ENCODE measurements at regions not wholly inside any gene's neighbourhood (a gene's known extent, or its start where the extent isn't known, plus 50 kb on each side); places are given as distances from the start of the nearest gene placed in this dataset.

DNA sequence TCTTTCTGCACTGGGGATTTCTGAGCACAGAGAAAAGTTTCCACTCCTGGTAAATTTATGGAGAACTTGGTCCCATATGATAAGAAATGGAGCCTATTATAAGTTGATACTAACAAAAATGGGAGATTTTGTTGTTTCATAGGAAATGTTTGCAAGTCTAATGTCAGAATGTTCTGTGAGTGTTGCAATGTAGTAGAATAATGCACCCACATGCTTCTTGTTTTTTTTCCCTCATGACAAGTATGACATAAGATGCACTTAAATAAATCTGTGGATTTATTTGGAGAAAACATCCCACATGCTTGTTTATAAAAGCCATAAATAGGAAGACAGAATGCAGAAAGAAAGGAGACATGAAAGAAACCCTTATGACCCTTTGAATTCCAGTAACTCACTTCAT, 50.8 kb upstream of the KCNJ6 start:
- Mint-ChIP-seq H3K27ac (no peak overlapping the region), H3K4me3 (no peak overlapping the region), H3K27me3 (ENCODE audit: low read depth) (no peaks in the 10 kb centered on the region), H3K4me1 (ENCODE audit: low read depth) (no peaks in the 10 kb centered on the region), H3K36me3 (ENCODE audit: low read depth) (no peaks in the 10 kb centered on the region), H3K9me3 (no peaks in the 10 kb centered on the region)
- no peak for DNase-seq (ENCODE audit: low spot score)

DNA sequence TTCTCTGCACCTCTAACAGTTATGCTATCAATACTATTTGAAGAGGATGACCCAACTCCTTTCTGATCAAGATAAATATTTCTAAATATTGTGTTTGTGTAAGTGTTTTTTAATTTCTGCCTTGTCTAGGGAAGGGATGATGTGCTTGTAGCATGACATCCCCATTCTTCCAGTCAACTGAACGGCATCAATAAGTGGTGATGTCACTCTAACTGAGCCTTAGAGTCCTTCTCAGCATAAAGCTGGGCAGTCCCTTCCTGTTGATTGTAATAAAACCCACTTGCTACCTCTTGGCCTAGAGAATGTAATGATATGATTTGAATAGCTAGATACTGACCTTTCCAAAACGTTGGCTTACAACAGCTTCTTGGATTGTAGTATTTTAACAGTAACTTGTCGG, 52.5 kb upstream of the KCNJ6 start:
- H3K9me3 Mint-ChIP-seq: no peaks in the 10 kb centered on the region
- no peak overlapping the region for H3K4me3 Mint-ChIP-seq

DNA sequence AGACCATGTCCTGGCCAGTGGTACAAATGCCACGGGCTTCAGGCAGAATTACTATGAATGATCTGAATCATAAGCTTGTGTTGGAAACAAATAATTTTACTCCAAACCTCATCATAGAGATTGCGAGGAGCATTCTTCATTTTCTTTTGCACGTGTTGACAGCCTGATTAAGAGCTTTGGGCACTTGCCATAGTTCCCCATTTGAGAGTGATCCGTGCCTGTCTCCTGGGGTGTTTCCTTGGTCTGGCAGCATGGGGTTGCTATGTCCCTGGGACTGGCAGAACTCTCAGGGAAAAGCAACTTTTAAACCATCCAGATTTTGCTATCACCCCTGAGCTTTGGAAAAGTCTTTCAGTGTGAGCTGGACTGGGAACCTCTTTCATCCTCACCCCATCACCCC, 54.3 kb upstream of the KCNJ6 start:
- no peak overlapping the region for H3K4me3 Mint-ChIP-seq
- no peak for DNase-seq (ENCODE audit: low spot score)
- no peaks in the 10 kb centered on the region for H3K27me3 Mint-ChIP-seq (ENCODE audit: low read depth)
- H3K36me3 Mint-ChIP-seq (ENCODE audit: low read depth): no peaks in the 10 kb centered on the region
- no peaks in the 10 kb centered on the region for H3K4me1 Mint-ChIP-seq (ENCODE audit: low read depth)
- no peak overlapping the region for H3K27ac Mint-ChIP-seq
- H3K9me3 Mint-ChIP-seq: no peaks in the 10 kb centered on the region

More for the DNA sequence above, 52.5 kb upstream of the KCNJ6 start:
- no peaks in the 10 kb centered on the region for H3K36me3 Mint-ChIP-seq (ENCODE audit: low read depth)
- no peaks in the 10 kb centered on the region for H3K4me1 Mint-ChIP-seq (ENCODE audit: low read depth)
- H3K27ac Mint-ChIP-seq: no peak overlapping the region
- no peak for DNase-seq (ENCODE audit: low spot score)
- H3K27me3 Mint-ChIP-seq (ENCODE audit: low read depth): no peaks in the 10 kb centered on the region

DNA sequence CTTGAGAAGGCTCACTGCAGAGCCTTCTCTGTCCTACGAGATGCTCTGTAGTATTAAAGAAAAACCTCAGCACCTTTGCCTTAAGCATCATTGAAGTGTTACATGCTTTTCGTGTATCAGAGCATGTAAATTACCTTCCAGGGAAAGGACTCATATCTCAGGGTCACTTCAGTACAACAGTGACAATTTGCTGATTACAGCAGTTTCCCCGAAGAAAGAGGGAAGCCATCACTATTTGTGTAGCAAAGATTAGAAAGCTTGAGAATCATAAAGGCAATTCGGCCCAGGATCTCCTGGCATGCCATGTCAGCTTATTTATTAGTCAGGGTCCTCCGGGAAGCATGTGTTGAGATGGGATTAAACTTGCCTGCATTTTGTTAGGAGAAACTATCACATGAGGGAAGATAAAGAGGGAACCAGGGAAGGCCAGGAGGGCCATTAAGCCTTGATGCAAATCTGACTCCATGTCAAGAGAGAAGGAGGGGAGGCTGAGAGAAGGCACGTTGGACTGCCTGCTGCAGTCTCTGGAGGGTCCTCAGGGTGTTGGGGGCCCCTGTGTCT, 55.2 kb upstream of the KCNJ6 start:
- no peak overlapping the region for H3K27ac Mint-ChIP-seq
- no peak for DNase-seq (ENCODE audit: low spot score)
- H3K4me3 Mint-ChIP-seq: no peak overlapping the region
- H3K9me3 Mint-ChIP-seq: no peaks in the 10 kb centered on the region
- no peaks in the 10 kb centered on the region for H3K36me3 Mint-ChIP-seq (ENCODE audit: low read depth)
- no peaks in the 10 kb centered on the region for H3K27me3 Mint-ChIP-seq (ENCODE audit: low read depth)
- no peaks in the 10 kb centered on the region for H3K4me1 Mint-ChIP-seq (ENCODE audit: low read depth)

DNA sequence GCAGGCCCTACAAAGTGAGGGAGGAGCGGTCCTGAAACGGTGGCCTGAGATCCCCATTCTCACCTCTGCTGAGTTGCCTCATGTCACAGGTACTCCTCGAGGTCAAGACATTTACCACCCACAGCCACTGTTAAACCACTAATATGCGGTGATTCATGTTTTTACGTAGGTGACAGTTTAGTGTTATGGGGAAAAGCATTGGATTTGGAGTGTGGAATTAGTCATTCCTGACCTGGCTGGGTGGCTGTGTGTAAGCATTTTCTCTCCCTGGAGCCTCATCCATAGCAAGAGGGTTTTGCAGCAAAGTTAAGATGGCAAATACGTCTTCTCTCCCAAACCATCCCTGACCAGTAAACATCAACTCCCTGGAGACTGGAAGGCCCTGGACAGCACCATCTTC, 57.8 kb upstream of the KCNJ6 start:
- H3K9me3 Mint-ChIP-seq: no peaks in the 10 kb centered on the region
- H3K27ac Mint-ChIP-seq: no peak overlapping the region
- DNase-seq (ENCODE audit: low spot score): no peak
- no peaks in the 10 kb centered on the region for H3K4me1 Mint-ChIP-seq (ENCODE audit: low read depth)
- H3K36me3 Mint-ChIP-seq (ENCODE audit: low read depth): no peaks in the 10 kb centered on the region
- H3K27me3 Mint-ChIP-seq (ENCODE audit: low read depth): no peaks in the 10 kb centered on the region
- no peak overlapping the region for H3K4me3 Mint-ChIP-seq

DNA sequence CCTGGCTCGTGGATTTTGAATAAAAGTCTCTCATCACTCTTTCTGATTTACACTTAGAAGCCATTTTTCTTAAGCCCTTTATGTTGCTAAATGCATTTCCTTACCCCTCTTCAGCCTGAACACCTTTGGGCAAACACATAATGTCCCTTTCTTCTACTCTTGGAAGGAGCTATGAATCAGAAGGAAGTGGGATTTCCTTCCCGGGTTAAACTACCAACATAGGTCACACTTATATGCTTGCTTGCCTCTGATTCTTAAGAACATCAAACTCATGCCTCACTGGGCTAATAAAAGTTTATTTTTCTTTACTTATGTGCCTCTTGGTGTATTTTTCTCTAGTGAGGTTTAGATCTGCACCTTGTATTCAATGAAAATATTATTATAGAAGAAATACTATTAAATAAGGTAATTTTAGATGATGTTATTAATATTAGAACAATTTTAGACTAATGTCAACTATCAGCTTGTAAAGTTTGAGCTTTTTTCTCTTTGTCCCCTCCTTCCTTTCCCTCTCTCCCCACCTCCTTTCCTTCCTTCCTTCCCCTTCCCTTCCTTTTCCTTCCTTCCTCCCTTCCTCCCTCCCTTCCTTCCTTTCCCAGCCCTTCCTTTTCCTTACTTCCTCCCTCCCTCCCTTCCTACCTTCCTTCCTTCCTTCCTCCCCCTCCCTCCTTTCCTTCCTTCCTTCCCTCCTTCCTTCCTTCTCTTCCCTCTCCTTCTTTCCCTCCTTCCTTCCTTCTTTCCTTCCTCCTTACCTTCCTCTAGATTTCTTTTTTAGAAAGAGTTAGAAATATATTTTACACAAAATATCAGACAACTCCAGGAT, 66.5 kb upstream of the KCNJ6 start:
- Mint-ChIP-seq H3K27me3 (ENCODE audit: low read depth) (peaks cover 3% of the 10 kb centered on the region), H3K4me1 (ENCODE audit: low read depth) (no peaks in the 10 kb centered on the region), H3K4me3 (no peak overlapping the region)

DNA sequence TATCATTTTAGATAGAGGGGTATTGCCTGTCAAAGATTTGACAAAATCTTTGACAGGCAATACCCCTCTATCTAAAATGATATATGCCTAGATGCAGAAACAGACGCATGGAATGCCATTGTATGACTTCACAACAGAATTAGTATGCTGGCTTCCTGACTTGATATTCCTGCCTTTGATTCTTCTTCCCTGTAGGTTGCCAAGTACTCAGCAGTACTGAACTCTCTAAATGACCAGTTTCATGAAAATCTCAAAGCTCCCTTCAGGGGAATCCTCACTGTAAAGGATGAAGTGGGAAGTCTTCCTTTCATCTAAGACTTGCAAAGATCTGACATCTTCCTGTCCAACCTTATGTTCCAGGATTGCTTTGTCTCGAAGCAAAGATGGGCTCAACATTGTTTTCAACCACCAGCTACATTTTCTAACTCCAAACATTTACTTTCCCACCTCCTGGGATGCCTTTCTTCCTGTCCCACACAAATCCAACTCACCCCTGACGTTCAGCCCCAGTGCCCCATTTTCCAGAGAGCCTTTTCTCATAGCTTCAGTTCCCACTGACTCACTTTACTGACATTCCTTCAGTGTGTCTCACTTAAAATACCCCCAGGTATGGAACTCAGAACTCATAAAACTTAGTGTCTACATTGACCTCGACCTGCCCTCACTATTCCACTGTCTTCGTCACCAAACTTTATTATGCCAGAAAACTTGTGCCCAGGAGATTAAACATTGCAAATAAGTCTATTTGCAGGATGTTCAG, 67.3 kb upstream of the KCNJ6 start:
- H3K4me1 Mint-ChIP-seq (ENCODE audit: low read depth): no peaks in the 10 kb centered on the region
- H3K4me3 Mint-ChIP-seq: no peak overlapping the region
- no peaks in the 10 kb centered on the region for H3K36me3 Mint-ChIP-seq (ENCODE audit: low read depth)
- no peak overlapping the region for H3K27ac Mint-ChIP-seq
- no peaks in the 10 kb centered on the region for H3K9me3 Mint-ChIP-seq
- peaks cover 3% of the 10 kb centered on the region for H3K27me3 Mint-ChIP-seq (ENCODE audit: low read depth)
- no peak for DNase-seq (ENCODE audit: low spot score)

More for the DNA sequence above, 66.5 kb upstream of the KCNJ6 start:
- Mint-ChIP-seq H3K9me3 (no peaks in the 10 kb centered on the region), H3K27ac (no peak overlapping the region), H3K36me3 (ENCODE audit: low read depth) (no peaks in the 10 kb centered on the region)
- DNase-seq (ENCODE audit: low spot score): no peak

DNA sequence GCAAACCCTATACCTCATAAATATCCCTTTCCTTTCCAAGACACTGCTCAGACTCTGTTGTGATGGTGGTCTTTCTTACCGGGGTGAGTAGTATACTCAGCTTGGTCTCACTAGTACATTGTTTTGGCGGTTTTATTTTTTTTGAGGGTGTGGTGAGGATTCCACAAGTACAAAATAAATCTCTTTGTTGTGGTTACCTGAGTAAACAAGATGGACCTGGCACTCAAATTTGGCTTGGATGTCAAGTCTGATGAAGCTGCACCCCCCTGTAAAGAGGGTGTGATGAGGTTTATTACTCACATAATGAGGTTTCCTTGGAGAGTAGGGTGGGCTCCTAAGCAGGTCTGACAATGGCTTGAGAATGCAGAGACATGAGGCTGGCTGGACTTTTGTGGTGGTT, 68.2 kb upstream of the KCNJ6 start:
- H3K4me1 Mint-ChIP-seq (ENCODE audit: low read depth): no peaks in the 10 kb centered on the region
- peaks cover 3% of the 10 kb centered on the region for H3K27me3 Mint-ChIP-seq (ENCODE audit: low read depth)
- no peak overlapping the region for H3K27ac Mint-ChIP-seq
- no peaks in the 10 kb centered on the region for H3K36me3 Mint-ChIP-seq (ENCODE audit: low read depth)
- DNase-seq (ENCODE audit: low spot score): no peak
- H3K4me3 Mint-ChIP-seq: no peak overlapping the region
- H3K9me3 Mint-ChIP-seq: no peaks in the 10 kb centered on the region

DNA sequence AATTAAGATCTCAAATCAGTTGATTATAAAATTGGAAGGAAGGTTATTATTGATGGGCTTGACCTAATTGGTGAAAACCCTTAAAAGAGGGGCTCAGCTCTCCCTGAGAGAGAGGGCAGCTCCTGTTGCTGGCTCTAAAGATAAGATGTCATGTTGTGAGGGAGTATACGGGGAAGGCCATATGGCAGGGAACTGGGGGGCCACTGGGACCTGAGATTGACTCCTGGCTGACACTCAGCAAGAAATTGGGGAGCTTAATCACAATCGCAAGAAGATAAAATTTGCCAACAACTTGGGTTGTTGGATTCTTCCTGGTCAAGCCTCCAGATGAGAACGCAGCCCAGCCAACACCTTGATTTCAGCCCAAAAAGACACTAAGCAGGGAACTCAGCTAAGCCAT, 69.7 kb upstream of the KCNJ6 start:
- H3K4me3 Mint-ChIP-seq: no peak overlapping the region
- DNase-seq (ENCODE audit: low spot score): no peak
- H3K4me1 Mint-ChIP-seq (ENCODE audit: low read depth): no peaks in the 10 kb centered on the region
- no peaks in the 10 kb centered on the region for H3K36me3 Mint-ChIP-seq (ENCODE audit: low read depth)
- peaks cover 3% of the 10 kb centered on the region for H3K27me3 Mint-ChIP-seq (ENCODE audit: low read depth)
- H3K9me3 Mint-ChIP-seq: no peaks in the 10 kb centered on the region
- H3K27ac Mint-ChIP-seq: no peak overlapping the region

DNA sequence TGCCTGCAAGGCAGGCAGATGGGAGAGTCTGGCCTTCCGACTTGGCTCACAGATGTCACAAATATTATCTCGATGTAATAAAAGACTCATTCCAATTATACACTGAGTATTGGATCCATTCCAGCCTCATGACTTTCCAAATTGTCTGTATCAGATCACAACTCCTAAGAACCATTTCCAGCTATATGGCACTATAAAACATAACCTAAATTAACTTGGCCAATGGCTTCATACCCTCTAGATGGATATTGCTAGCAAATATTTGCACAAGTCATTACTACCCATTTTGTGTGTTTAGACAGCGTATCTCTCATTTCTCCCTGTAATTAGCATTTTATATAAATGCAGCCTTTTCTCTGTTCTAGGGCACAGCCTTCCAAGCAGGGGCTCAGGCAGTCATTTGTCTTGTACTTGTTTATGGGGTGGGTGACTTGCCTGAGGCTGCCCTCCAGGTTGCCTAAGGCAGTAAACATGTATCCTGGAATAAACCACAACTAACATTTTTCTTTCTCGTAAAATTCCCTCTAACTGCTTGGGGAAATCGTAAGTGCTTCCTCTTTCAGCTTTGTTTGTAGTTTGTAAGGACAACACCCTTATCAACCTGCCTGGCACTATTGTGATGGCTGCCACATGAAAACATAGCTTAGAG, 70.6 kb upstream of the KCNJ6 start:
- Mint-ChIP-seq H3K4me3 (no peak overlapping the region), H3K9me3 (no peaks in the 10 kb centered on the region), H3K36me3 (ENCODE audit: low read depth) (no peaks in the 10 kb centered on the region), H3K27ac (no peak overlapping the region), H3K27me3 (ENCODE audit: low read depth) (peaks cover 3% of the 10 kb centered on the region), H3K4me1 (ENCODE audit: low read depth) (no peaks in the 10 kb centered on the region)
- no peak for DNase-seq (ENCODE audit: low spot score)

DNA sequence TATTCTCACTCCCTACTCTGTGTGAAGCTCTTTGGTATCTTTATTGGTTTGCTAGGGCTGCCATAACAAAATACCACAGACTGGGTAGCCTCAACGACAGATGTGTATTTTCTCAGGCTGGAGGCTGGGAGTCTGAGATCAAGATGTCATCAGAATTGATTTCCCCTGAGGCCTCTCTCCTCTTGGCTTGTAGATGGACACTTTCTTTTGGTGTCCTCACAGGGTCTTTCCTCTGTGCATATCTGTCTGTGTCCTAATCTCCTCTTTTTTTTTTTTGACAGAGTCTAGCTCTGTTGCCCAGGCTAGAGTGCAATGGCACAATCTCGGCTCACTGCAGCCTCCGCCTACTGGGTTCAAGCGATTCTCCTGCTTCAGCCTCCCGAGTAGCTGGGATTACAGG, 71.4 kb upstream of the KCNJ6 start:
- Mint-ChIP-seq H3K4me3 (no peak overlapping the region), H3K4me1 (ENCODE audit: low read depth) (no peaks in the 10 kb centered on the region), H3K27ac (no peak overlapping the region), H3K9me3 (no peaks in the 10 kb centered on the region), H3K27me3 (ENCODE audit: low read depth) (peaks cover 3% of the 10 kb centered on the region), H3K36me3 (ENCODE audit: low read depth) (no peaks in the 10 kb centered on the region)
- no peak for DNase-seq (ENCODE audit: low spot score)

DNA sequence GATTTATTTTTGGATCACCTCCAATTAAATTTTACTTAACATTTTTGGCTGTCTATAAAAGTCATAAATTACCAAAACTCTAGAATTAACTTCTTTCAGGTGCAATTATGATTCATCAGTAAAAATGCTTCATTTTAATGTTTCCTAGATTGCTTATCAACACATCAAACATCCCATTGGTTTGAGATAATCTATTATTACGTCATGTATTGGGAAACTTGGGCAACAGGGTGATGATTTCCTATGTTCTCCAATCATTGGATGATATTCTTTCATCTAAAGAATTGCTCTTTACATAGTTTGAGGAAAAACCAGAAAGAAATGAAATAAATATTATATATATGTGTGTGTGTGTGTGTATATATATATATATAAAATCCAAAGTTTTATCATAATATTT, 76.8 kb upstream of the KCNJ6 start:
- H3K4me3 Mint-ChIP-seq: no peak overlapping the region
- H3K9me3 Mint-ChIP-seq: no peaks in the 10 kb centered on the region
- no peak overlapping the region for H3K27ac Mint-ChIP-seq
- DNase-seq (ENCODE audit: low spot score): no peak
- H3K4me1 Mint-ChIP-seq (ENCODE audit: low read depth): no peaks in the 10 kb centered on the region
- no peaks in the 10 kb centered on the region for H3K27me3 Mint-ChIP-seq (ENCODE audit: low read depth)
- no peaks in the 10 kb centered on the region for H3K36me3 Mint-ChIP-seq (ENCODE audit: low read depth)

DNA sequence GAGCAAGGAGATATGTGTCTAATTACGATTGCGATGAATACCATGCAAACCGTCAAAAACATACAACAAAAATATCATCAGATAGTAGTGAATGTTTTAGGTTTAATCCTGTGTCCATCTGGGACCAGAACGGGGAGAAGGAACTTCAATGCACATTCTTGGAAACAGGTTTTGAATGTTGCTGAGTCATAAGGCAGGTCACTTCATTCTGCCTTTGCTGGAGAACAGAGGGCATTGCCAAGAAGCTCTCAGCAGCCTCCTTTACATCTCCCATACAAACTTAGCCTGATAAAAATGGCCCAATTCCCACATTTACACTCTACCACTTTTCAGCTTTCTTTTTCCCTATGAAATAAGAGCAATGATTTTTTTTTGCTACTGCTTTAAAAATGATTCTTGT, 78.0 kb upstream of the KCNJ6 start:
- Mint-ChIP-seq H3K36me3 (ENCODE audit: low read depth) (no peaks in the 10 kb centered on the region), H3K27me3 (ENCODE audit: low read depth) (no peaks in the 10 kb centered on the region), H3K4me3 (no peak overlapping the region), H3K9me3 (no peaks in the 10 kb centered on the region), H3K4me1 (ENCODE audit: low read depth) (no peaks in the 10 kb centered on the region), H3K27ac (no peak overlapping the region)
- DNase-seq (ENCODE audit: low spot score): no peak

DNA sequence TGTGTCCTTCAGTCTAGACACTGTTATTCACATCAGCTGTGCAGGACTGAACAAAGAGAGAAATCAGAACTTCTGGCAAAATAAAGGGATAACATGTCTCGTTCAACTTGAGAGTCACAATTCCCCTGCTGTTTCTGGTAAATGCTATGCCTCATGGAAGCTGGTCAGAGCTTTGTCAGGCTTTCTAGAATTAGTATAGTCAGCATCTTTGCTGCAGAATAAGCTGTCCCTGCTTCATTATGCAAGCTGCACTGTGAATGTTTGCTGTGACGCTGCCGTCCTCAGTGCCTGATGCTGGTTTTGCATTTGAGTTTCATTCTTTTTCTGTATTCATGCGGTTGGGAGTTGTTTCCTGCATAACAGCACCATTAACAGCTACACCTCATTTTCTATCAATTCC, 96.4 kb upstream of the KCNJ6 start:
- no peaks in the 10 kb centered on the region for H3K27me3 Mint-ChIP-seq (ENCODE audit: low read depth)
- no peak overlapping the region for H3K27ac Mint-ChIP-seq
- H3K4me3 Mint-ChIP-seq: no peak overlapping the region
- no peaks in the 10 kb centered on the region for H3K9me3 Mint-ChIP-seq
- no peak for DNase-seq (ENCODE audit: low spot score)
- H3K4me1 Mint-ChIP-seq (ENCODE audit: low read depth): no peaks in the 10 kb centered on the region
- no peaks in the 10 kb centered on the region for H3K36me3 Mint-ChIP-seq (ENCODE audit: low read depth)
